HUES6 (cell line): ENCODE measurements at regions not wholly inside any gene's neighbourhood (a gene's known extent, or its start where the extent isn't known, plus 50 kb on each side); places are given as distances from the start of the nearest gene placed in this dataset.
"Not testable (repeated sequence)": the region's sequence is repeated elsewhere in the genome, so short reads cannot be mapped to it uniquely, and the experiment has no call there.

Experiments
- H3K27ac ChIP-seq: 2 replicates; pipeline ENCODE4 v1.7.0; 2013; ENCODE audit warnings: low read depth, mild to moderate bottlenecking, low read length, inconsistent platforms
- H3K27me3 ChIP-seq: 2 replicates; pipeline ENCODE4 v1.6.1; 2013; ENCODE audit warnings: low read length; ENCODE audit not compliant: control insufficient read depth, insufficient read depth
- H3K36me3 ChIP-seq: 2 replicates; pipeline ENCODE4 v1.6.1; 2013; ENCODE audit warnings: low read length; ENCODE audit not compliant: control insufficient read depth, insufficient read depth
- H3K4me1 ChIP-seq: 2 replicates; pipeline ENCODE4 v1.6.1; 2013; ENCODE audit warnings: low read length; ENCODE audit not compliant: control insufficient read depth, insufficient read depth
- H3K4me3 ChIP-seq: 2 replicates; pipeline ENCODE4 v1.5.1; 2013; ENCODE audit warnings: low read depth, low read length
- H3K9ac ChIP-seq: one replicate; pipeline ENCODE4 v1.6.1; 2013; ENCODE audit warnings: mild to moderate bottlenecking, low read length
- H3K9me3 ChIP-seq: 2 replicates; pipeline ENCODE4 v1.6.1; 2013; ENCODE audit warnings: low read depth, low read length; ENCODE audit not compliant: control insufficient read depth, insufficient read depth

DNA sequence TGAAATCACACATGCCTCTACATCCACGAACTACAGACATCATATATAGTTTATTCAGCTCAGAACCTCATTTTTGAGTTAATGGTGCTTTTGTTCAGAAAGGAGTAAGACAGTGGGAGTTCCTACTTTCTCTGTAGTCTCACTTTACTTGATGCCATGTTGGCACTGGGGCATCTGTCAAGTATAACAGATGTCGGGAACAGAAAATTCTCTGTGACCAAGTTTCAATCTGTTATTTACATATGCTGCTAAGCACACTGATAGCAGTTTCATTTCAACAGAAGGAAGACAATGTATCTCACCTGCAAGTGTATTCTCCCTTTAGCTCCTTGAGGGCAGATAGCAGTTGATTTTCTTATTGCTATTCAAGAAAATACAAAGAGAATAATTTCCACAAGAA lies 774.1 kb downstream of the METTL4 start:
- Histone ChIP-seq H3K36me3 (no peaks in the 10 kb centered on the region), H3K4me1 (no peaks in the 10 kb centered on the region), H3K27ac (no peak overlapping the region), H3K9ac (no peak overlapping the region), H3K27me3 (no peaks in the 10 kb centered on the region), H3K4me3 (no peak overlapping the region), H3K9me3 (peaks cover 3% of the 10 kb centered on the region; the same call in 1 of the 2 replicates)

DNA sequence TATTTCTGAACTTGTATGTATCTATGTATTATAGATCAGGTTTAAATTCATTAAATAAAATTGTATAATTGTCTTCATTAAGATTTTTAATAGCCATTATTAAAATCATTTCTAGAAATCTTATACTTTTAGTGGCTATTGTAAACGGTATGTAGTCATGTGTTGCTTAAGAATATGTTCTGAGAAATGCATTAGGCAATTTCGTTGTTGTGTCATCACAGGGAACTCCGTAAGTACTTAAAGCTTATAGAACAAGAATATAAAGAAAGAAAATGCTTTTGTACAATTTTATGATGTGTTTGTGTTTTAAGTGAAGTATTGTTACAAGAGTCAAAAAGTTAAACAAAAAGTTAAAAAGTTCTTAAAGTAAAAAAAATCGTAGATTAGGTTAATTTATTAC lies 765.8 kb downstream of the METTL4 start:
- H3K4me3 ChIP-seq: no peak overlapping the region
- H3K36me3 ChIP-seq: no peaks in the 10 kb centered on the region
- H3K27ac ChIP-seq: no peak overlapping the region
- no peaks in the 10 kb centered on the region for H3K4me1 ChIP-seq
- H3K27me3 ChIP-seq: no peaks in the 10 kb centered on the region
- H3K9ac ChIP-seq: no peak overlapping the region
- no peaks in the 10 kb centered on the region for H3K9me3 ChIP-seq

- H3K27me3 ChIP-seq: no peaks in the 10 kb centered on the region
- 0 out of 2 replicates have a peak, but pooled peaks cover 3% of the 10 kb centered on the region for H3K9me3 ChIP-seq
- no peaks in the 10 kb centered on the region for H3K4me1 ChIP-seq
- no peaks in the 10 kb centered on the region for H3K36me3 ChIP-seq
- no peak overlapping the region for H3K27ac ChIP-seq
- no peak overlapping the region for H3K9ac ChIP-seq
- H3K4me3 ChIP-seq: no peak overlapping the region
These were observed 764.3 kb downstream of the METTL4 start for GRCh38 chr18:1806884-1807615.

DNA sequence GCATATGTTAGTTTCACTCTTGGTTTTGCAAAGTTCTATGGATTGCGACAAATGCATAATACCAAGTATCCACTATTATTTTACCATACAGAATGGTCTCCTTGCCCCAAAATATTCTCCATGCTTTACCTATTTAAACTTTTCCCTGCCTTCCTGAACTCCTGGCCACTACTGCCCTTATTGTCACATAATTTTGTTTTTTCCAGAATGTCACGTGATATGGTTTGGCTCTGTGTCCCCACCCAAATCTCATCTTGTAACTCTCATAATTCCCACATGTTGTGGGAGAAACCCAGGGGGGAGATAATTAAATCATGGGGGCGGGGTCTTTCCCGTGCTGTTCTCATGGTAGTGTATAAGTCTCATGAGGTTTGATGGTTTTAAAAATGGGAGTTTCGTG lies 760.0 kb downstream of the METTL4 start:
- Histone ChIP-seq H3K9me3 (0 out of 2 replicates have a peak, but pooled peaks cover 3% of the 10 kb centered on the region), H3K27me3 (no peaks in the 10 kb centered on the region), H3K27ac (no peak overlapping the region), H3K9ac (no peak overlapping the region), H3K4me3 (no peak overlapping the region), H3K4me1 (no peaks in the 10 kb centered on the region), H3K36me3 (no peaks in the 10 kb centered on the region)

GRCh38 chr18:1825296-1825695 lies 746.0 kb downstream of the METTL4 start:
- Histone ChIP-seq H3K27me3 (no peaks in the 10 kb centered on the region), H3K9me3 (no peaks in the 10 kb centered on the region), H3K4me3 (no peak overlapping the region), H3K27ac (no peak overlapping the region), H3K9ac (no peak overlapping the region), H3K36me3 (no peaks in the 10 kb centered on the region), H3K4me1 (no peaks in the 10 kb centered on the region)

DNA sequence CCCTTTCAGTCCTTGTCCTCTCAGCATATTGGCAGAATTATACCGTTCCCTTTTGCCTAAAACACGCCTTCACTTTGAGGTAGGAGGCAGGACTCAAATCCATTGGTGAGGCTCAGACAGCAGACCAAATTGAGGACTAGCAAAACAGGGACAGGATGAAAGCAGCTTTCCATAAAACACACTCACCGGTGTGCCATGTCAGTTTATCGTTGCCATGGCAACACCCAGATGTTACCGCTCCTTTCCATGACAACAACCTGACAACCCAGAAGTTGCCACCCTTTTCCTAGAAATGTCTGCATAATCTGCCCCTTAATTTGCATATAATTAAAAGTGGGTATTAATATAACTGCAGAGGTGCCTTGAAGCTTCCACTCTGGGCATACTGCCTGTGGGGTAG lies 730.4 kb downstream of the METTL4 start:
- H3K4me1 ChIP-seq: no peaks in the 10 kb centered on the region
- H3K27me3 ChIP-seq: no peaks in the 10 kb centered on the region
- H3K27ac ChIP-seq: no peak overlapping the region
- no peak overlapping the region for H3K4me3 ChIP-seq
- no peak overlapping the region for H3K9ac ChIP-seq
- no peaks in the 10 kb centered on the region for H3K9me3 ChIP-seq
- no peaks in the 10 kb centered on the region for H3K36me3 ChIP-seq

GRCh38 chr18:1846640-1847039 lies 724.7 kb downstream of the METTL4 start:
- H3K27ac ChIP-seq: no peak overlapping the region
- H3K27me3 ChIP-seq: no peaks in the 10 kb centered on the region
- H3K36me3 ChIP-seq: no peaks in the 10 kb centered on the region
- no peak overlapping the region for H3K4me3 ChIP-seq
- no peaks in the 10 kb centered on the region for H3K9me3 ChIP-seq
- no peaks in the 10 kb centered on the region for H3K4me1 ChIP-seq
- H3K9ac ChIP-seq: no peak overlapping the region

- Histone ChIP-seq H3K36me3 (no peaks in the 10 kb centered on the region), H3K27ac (no peak overlapping the region)
These were observed 722.6 kb downstream of the METTL4 start for GRCh38 chr18:1848716-1849115.

GRCh38 chr18:1849386-1849785 lies 721.9 kb downstream of the METTL4 start:
- Histone ChIP-seq H3K9ac (no peak overlapping the region), H3K4me3 (no peak overlapping the region), H3K36me3 (no peaks in the 10 kb centered on the region), H3K9me3 (no peaks in the 10 kb centered on the region), H3K27ac (no peak overlapping the region), H3K27me3 (no peaks in the 10 kb centered on the region), H3K4me1 (no peaks in the 10 kb centered on the region)

More at GRCh38 chr18:1848716-1849115, 722.6 kb downstream of the METTL4 start:
- H3K27me3 ChIP-seq: no peaks in the 10 kb centered on the region
- no peaks in the 10 kb centered on the region for H3K4me1 ChIP-seq
- H3K9ac ChIP-seq: no peak overlapping the region
- H3K9me3 ChIP-seq: no peaks in the 10 kb centered on the region
- no peak overlapping the region for H3K4me3 ChIP-seq

DNA sequence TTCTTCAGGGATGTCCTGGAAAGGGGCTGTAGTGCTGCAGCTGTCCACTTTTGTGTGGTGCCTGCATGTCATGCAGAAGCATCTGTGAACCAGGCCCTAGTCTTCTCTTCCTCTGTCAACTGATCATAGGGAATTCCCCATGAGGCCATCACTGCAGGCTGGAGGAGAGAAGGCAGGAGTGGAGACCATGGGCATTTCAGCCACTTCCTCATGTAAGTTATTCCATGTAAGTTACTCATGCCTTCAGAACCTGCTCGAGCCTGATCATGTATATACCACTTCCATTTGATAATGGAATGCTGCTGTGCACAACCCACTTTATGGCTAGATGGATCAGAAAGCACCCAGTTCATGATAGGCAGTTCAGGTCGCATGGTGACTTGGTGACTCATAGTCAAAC lies 714.0 kb downstream of the METTL4 start:
- H3K9ac ChIP-seq, H3K9me3 ChIP-seq, H3K27me3 ChIP-seq, H3K4me3 ChIP-seq, H3K4me1 ChIP-seq, H3K36me3 ChIP-seq, H3K27ac ChIP-seq: not testable (repeated sequence)

GRCh38 chr18:1861473-1861872 lies 709.8 kb downstream of the METTL4 start:
- no peaks in the 10 kb centered on the region for H3K36me3 ChIP-seq
- H3K4me3 ChIP-seq: no peak overlapping the region
- no peak overlapping the region for H3K27ac ChIP-seq
- H3K27me3 ChIP-seq: no peaks in the 10 kb centered on the region
- H3K9ac ChIP-seq: no peak overlapping the region
- H3K4me1 ChIP-seq: no peaks in the 10 kb centered on the region
- peaks cover 10% of the 10 kb centered on the region; the same call in 1 of the 2 replicates for H3K9me3 ChIP-seq
